ENCODE measurements at regions not wholly inside any gene's neighbourhood (a gene's known extent, or its start where the extent isn't known, plus 50 kb on each side); places are given as distances from the start of the nearest gene placed in this dataset.

DNA sequence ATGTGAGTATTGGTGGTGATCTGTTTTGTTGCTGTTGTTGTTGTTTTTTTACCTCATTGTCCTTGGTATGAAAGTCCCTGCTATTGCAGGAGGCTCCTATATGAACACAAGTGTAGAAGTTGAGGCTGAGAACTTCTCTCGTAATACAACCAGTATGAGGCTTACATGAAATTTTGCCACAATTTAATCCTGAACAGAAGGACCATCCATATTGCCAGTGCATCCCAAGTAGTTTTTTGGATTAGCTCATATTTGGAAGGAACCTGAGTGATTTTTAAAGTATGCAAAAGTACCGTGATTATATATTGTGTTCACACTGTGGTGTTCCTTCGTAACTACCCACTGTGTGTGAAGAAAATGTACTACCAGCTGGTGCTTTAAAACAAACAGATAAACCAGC lies 2095.5 kb upstream of the WWC1 start (continued):
- TF ChIP-seq, protein P1, sequence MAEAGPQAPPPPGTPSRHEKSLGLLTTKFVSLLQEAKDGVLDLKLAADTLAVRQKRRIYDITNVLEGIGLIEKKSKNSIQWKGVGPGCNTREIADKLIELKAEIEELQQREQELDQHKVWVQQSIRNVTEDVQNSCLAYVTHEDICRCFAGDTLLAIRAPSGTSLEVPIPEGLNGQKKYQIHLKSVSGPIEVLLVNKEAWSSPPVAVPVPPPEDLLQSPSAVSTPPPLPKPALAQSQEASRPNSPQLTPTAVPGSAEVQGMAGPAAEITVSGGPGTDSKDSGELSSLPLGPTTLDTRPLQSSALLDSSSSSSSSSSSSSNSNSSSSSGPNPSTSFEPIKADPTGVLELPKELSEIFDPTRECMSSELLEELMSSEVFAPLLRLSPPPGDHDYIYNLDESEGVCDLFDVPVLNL (IDR thresholded peaks at IDR 0.05; ENCODE audit: low read depth, low read length), result no peak
- TF ChIP-seq ATF7 (IDR thresholded peaks at IDR 0.05; ENCODE audit: low read depth), result no peak
- TF ChIP-seq MXI1 (IDR thresholded peaks at IDR 0.05; ENCODE audit: low read depth, low read length), result no peak
- TF ChIP-seq, protein P2, sequence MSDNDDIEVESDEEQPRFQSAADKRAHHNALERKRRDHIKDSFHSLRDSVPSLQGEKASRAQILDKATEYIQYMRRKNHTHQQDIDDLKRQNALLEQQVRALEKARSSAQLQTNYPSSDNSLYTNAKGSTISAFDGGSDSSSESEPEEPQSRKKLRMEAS (IDR thresholded peaks at IDR 0.05; ENCODE audit: low read depth, low read length), result no peak
- TF ChIP-seq CBFB (IDR thresholded peaks at IDR 0.05; ENCODE audit: low read depth), result no peak
- TF ChIP-seq ZNF24 (IDR thresholded peaks at IDR 0.05), result no peak
- TF ChIP-seq, protein P3, sequence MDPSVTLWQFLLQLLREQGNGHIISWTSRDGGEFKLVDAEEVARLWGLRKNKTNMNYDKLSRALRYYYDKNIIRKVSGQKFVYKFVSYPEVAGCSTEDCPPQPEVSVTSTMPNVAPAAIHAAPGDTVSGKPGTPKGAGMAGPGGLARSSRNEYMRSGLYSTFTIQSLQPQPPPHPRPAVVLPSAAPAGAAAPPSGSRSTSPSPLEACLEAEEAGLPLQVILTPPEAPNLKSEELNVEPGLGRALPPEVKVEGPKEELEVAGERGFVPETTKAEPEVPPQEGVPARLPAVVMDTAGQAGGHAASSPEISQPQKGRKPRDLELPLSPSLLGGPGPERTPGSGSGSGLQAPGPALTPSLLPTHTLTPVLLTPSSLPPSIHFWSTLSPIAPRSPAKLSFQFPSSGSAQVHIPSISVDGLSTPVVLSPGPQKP (IDR thresholded peaks at IDR 0.05; ENCODE audit: low read depth, low read length), result no peak
- TF ChIP-seq, protein P4, sequence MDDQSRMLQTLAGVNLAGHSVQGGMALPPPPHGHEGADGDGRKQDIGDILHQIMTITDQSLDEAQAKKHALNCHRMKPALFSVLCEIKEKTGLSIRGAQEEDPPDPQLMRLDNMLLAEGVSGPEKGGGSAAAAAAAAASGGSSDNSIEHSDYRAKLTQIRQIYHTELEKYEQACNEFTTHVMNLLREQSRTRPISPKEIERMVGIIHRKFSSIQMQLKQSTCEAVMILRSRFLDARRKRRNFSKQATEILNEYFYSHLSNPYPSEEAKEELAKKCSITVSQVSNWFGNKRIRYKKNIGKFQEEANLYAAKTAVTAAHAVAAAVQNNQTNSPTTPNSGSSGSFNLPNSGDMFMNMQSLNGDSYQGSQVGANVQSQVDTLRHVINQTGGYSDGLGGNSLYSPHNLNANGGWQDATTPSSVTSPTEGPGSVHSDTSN (IDR thresholded peaks at IDR 0.05; ENCODE audit: insufficient replicate concordance, low read depth, low read length), result no peak
- TF ChIP-seq, protein P5, sequence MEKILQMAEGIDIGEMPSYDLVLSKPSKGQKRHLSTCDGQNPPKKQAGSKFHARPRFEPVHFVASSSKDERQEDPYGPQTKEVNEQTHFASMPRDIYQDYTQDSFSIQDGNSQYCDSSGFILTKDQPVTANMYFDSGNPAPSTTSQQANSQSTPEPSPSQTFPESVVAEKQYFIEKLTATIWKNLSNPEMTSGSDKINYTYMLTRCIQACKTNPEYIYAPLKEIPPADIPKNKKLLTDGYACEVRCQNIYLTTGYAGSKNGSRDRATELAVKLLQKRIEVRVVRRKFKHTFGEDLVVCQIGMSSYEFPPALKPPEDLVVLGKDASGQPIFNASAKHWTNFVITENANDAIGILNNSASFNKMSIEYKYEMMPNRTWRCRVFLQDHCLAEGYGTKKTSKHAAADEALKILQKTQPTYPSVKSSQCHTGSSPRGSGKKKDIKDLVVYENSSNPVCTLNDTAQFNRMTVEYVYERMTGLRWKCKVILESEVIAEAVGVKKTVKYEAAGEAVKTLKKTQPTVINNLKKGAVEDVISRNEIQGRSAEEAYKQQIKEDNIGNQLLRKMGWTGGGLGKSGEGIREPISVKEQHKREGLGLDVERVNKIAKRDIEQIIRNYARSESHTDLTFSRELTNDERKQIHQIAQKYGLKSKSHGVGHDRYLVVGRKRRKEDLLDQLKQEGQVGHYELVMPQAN (conservative IDR thresholded peaks at IDR 0.05), result no peak
- TF ChIP-seq BHLHE40 (IDR thresholded peaks at IDR 0.05; ENCODE audit: borderline replicate concordance in 1 of 2, low read depth in 2 of 2, low read length in 1 of 2), result no peak

Measured in GM12878 (cell line).